HG03469 (cell line): ENCODE measurements at regions not wholly inside any gene's neighbourhood (a gene's known extent, or its start where the extent isn't known, plus 50 kb on each side); places are given as distances from the start of the nearest gene placed in this dataset.
A peak's percentile ranks its signal among the peaks of the same experiment; 100 is the strongest.

Source experiments
- ATAC-seq: cut with Tn5 transposase; IDR thresholded peaks from one replicate; pipeline ENCODE4 v1.9.1; 2021; ENCODE audit warnings: mild to moderate bottlenecking, moderate library complexity, moderate number of reproducible peaks; ENCODE audit not compliant: unreplicated experiment

DNA sequence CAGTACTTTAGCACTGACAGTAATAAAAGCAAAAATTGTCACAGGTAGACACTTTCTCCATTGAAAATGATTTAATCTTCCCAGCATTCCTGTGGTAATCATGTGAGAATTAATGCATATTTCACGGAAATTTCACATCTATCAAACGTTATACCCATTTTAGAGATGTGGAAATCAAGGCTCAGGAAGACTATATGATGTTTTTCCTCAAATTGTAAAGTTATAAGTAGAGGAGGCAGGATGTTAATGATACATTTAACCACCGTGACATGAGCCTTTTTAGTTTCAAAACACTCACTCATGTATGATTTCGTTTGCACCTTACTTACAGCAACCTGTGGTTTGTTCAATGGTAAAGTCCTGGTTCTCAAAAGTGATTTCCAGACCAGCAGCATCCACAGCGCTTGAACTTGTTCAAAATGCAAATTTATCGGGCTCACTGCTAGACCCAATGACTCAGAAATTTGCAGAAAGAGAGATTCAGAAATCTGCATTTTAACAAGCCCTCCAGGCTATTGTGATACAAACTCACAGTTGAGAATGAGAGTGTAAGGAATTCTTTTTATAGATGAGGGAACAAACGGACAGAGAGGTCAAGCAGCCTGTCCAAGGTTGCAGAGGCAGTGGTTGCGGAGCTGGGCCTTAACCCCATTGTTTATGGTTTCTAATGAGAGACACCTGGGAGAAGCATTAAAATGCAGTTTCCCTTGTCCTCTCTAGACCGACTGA lies 654.8 kb upstream of the TBX3 start:
- peak; percentile 54 for ATAC-seq

DNA sequence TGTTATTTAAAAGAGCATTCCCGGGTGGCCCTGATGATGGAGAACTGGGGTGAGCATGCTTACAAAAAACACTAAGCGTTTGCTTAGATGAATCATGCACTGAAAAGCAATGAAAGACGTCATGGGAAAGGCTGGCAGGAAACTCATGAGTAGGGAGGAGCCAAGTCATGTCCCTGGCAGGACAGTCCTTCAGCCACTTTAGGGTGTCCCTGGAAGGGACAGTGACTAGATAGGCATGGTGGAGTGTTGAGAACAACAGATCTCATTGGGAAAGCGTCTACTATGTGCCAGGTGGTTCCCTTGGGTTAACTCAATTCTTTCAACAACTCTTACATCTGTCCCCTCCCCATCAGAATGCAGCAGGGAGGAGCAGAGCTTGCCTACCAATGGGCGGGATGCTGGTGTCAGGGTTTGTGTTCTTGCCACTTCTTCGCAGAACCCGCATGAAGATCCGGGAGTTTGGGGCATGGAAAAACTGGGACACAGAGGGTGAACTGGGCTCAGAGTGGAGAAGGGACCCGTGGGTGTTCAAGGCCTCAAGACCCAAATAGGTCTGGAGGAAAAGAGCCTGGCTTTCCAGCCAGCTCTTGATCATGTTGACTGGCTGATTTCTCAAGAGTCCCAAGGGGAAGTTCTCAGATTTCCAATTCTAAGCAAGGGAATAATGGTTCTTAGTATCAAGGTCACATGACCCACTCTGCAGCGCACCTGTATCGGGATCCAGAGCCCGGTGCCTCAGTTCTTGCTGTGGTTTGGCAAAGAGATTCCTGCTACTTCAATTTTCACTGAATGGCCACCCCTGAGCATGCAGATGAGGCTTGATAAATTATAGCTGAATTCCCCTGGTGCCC lies 653.9 kb upstream of the TBX3 start:
- no peak for ATAC-seq

DNA sequence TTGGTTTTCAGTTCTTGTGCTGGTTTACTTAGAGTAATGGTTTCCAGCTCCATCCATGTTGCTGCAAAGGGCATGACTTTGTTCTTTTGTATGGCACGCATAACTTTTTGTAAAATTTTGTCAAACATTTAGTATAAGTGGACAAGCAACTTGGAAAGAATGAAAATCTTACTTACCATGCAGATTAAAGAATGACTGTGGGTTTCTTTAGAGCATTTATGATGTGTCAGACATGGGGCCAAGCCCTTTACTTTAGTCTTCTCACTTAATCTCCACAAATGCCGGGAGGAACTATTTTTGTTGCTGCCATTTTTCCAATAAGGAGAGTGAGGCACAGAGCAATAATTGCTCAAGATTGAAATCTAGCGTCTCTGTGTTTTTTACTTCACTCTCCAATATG lies 652.5 kb upstream of the TBX3 start:
- ATAC-seq: no peak

DNA sequence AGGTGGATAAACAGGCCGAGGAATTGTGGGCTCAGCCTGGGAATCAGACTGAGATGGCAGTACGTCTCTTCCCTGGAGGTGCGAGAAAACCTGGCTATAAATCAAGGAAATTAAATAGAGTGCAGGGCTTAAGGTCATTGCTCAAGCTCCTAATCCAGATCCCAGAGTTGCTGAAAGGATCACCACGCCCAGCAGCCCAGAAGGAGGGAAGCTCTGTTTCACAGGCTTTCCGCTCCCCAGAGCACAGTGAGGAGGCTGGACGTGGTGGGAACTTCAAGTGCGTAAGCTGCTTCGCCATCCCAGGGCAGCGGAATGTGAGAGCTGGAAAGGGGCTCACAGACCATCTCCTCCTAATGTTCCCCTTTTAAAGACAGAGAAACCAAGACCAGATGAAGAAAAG lies 651.6 kb upstream of the TBX3 start:
- no peak for ATAC-seq

DNA sequence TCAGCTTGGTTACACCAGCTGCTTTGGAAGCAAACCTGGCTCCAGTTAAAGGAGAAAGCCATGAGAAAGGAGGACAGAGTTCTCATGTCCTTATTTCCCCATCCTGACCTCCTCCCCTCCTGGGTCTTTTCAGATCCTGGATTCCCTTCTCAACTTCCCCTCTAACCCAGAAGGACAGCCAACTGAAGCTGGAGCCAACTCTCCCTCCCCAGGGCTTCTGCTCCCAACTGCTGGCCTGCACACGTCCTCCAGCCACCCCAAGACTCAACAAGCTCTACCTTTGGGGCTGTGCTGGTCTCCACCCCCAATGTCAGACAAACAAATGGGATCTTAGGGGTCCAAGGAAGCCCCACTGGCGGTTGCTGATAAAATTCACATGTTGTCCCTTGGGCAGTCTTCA lies 651.1 kb upstream of the TBX3 start:
- ATAC-seq: no peak

DNA sequence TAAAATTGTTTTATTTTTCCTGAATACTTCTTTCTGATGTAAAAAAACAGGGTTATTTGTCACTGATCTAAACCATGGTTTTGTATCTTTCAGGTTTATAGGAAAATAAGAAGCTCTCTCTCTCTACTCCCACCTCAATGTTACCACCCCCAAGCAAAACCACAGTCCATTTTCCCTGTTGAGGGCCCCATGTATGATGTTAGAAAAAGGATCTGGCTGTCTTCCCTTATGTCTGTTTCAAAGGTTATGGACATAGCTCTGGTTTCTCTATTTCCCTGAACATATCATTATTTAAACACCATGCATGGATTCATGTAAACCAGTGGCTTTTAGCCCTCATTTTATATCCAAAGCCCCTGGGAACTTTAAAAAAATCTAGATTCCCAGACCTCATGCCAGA lies 649.0 kb upstream of the TBX3 start:
- no peak for ATAC-seq

DNA sequence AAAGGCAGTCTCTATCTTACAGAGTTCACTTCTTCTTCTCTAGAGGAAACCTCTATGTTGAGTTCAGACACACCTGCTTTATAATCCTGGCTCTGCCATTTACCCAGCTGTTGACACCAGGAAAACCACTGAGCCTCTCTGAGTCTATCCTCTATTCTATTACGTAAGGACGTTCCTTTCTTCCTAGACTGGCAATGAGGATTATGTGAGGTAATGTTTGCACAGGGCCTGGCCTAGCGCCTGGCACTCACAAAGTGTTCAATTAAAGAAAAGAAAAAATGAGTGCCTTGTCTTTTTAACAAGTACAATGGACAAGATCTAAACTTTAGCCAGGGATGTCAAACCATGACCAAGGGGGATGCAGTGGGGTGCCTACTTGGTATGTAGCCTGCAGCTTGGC lies 641.9 kb upstream of the TBX3 start:
- no peak for ATAC-seq

DNA sequence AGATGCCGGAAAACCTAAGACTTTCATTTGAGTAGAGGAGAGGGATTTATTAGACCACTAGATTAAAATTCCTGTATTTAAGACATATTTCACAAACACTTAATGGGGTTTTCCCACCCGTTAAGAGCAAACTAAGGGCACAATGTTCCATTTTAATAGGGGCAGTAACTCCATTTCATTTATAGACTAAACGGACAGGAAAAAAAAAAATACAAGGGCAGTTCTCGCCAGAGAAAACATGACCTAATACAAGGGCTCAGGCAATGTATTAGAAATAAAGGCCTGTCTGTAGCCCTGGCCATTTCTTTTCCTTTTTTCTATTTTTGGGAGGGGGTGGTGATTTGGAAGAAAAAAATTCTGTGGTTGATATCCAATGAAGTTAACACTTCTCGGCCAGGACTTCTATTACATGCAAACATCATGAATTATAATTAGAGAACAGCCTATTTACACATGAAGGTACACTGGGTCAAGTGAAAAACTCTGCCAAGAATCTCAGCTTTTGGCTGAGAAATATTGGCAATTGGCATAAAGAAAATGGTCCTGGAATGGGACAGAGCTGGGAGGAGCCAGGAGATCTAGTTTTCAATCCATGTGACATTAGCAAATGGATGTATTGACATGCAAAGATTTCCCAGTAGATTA lies 641.1 kb upstream of the TBX3 start:
- no peak for ATAC-seq

DNA sequence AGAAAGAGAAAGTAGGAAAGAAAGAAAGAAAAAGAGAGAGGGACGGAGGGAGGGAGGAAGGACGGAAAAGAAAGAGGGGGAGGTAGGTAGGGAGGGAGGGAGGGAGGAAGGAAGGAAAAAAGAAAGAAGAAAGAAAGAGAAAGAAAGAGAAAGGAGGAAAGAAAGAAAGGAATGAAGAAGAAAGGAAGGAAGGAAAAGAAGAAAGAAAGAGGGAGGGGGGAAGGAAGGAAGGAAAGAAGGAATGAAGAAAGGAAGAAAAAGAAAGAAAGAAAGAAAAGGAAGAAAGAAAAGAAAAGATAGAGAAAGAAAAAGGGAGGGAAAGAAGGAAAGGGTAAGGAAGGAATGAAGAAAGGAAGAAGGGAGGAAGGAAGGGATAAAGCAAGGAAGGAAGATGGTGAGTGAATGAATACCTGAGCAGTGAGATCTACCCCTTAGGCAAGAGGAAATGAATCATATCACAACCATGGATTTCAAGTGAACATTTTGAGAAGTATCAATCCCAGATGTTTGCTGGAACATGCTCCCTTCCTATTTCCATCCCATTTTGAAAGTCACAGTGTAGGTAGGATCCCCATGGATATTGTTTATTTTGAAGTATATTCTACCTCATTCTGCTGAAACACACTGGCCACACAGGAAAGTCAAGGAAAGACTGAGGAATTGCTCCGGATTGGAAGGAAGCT lies 639.4 kb upstream of the TBX3 start:
- no peak for ATAC-seq

DNA sequence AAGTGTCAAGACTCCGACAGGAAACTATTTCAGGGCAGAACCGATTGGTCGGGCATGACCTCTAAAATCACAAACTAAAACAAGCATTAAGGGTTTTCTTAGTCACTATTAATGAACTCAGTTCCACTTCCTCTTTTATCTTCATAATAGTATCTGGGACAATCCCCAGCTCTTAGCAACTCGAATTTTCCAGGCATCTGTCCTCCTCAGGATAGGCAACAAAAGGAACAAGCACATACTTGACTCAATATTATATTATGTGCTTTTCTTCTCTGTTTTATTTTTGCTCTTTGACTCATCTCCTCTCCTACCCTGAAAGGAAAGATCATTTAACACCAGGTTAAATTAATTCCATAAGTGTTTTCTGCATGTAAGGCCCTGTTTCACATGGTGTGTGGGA lies 638.3 kb upstream of the TBX3 start:
- peak; percentile 83 for ATAC-seq

DNA sequence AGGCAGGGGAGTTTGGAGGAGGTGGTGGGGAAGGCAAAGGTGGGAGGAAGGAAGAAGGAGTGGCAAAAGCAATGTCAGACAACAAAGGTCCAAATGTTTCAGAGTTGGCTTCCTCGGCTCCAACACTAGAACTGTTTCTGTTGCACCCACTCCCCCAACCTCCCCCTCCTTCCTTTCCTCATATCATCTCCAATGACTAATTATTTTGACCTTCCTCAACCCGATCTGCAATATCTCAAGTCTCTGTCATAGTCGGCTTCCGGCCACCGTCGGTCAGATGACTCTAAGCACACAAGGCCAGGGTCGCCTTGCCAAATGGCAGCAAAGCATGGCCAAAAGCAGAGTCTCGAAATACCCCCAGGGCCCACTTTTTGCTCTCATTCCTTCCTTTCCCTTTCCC lies 637.0 kb upstream of the TBX3 start:
- ATAC-seq: no peak

DNA sequence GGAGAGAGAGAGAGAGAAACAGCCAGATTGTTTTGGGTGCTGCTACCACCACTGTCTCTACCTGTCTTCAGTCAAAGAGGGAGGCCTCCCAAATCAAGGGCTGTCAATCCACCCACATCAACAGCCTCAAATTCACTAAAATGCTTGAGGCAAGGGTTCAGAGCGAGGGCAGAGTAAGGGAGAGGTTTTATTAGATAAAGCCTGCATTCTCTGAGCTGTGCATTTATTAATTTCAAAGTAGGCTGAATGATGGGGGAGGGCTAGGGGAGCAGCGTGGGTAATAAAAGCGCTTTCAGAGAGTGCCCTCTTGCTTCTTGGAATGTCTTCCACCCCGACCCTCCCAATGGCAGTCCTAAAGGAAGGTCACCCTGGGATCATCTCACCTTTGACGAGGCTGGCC lies 636.5 kb upstream of the TBX3 start:
- ATAC-seq: no peak

DNA sequence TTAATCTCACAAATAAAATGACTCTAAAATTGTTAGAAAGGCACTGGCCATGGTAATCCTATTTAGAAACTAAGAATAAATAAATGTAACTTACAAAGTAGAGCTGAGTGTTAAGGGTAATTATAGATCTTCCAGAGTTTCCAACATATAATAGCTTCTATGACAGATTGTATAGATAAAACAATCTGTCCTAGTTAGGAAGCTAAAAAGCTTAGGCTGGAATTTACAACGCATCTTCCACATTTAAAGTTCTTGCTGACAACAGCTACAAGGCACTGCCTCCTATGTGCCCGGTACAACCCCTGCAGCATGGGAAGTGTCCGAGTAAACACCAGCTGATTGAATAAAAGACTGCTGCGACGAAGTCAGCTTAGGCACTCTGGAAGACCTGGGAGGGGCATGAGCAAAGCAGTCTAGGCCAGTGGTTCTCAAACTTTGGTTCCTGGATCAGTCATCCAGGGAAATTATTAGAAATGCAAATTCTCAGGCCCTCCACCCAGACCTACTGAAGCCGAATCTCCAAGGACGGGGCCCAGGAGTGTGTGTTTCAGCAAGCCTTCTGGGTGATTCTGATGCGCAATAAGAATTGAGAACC lies 635.6 kb upstream of the TBX3 start:
- no peak for ATAC-seq

DNA sequence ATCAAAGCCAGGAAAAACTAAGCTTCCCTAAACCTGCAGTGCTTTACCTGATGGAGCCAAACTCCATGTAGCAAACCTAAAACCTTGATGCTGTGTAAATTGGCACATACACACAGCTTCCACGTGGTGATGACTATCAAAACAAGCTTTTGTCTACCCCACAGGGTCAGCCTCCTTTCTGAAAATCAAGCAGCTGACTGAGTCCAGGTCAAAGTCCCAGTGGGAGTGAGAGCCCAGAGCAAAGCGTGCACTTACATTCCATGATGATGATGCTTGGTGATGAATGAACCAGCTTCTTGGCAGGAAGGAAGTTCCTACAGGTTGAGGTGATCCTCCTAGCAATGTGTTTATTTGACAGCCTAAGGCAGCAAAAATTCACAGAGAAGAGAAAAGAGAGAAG lies 630.0 kb upstream of the TBX3 start:
- no peak for ATAC-seq

DNA sequence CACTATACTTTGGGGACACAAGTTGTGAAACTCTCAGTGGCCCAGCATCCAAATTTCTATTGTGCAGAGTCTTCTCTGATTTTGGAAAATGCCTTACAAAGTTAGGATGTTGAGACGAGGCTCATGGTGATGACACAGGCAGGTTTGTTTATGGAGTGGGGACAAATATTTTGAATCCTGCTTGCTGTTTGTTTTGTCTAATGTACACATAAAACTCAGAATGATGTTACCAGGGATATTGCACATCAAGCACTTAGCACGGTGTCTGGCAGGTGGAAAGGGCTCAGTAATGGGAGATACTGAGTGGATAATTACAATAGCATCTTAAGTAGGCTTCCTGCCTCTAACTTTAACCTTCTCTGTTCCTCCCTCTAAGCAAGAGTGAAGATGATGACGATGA lies 628.9 kb upstream of the TBX3 start:
- no peak for ATAC-seq

DNA sequence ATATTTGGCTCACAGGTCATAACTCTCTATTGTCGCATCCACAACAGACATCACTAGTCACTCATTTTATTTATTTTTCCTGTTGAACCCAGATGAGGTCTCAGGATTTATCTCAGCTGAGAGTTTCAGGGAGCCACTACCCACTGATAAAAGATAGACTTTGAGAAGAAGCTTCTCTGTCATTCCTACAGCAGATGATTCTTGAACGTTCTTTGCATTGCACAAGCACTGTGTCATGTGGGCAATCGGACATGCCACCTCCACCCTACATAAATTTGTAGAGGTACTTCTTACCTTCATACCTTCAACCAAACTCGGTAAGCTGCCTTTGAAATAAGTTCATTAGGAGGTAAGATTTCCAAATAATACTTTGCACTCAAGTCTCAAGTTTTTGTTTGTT lies 627.9 kb upstream of the TBX3 start:
- no peak for ATAC-seq

DNA sequence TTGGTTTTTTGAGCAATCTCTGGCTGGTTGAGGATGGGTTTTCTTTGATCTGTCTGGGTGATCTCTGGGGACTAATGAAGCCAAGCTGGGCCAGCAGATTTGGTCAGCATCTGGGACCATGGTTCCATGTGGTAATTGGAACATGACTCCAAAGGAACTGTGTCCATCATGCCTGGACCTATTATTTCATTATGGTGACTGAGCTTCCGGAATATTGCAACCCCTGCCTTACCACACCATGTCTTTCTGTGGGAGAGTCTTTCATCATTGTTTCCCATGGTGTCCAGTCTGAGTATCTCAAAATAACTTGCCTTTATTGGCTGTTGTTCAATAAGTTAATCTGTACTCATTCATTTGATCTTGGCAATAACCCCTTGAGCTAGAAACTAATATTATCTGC lies 624.9 kb upstream of the TBX3 start:
- ATAC-seq: no peak

DNA sequence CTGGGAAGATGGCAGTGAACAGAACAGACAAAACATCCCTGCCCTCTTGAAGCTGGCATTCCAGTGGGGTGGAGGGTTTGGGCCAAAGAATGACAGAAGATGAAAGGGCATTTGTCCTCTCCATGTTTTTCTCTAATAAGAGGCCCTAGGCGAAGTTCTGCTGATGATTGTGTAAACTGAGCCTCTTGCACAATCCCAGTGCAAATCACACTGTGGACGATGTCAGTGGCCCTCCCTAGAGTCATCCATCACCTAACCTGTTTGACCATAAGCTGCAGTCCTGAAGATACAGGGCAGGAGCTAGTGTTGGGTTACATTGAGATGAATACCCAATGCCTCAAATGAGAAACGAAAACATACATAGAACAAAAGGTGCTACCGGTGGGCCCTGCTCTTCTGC lies 622.4 kb upstream of the TBX3 start:
- ATAC-seq: no peak

DNA sequence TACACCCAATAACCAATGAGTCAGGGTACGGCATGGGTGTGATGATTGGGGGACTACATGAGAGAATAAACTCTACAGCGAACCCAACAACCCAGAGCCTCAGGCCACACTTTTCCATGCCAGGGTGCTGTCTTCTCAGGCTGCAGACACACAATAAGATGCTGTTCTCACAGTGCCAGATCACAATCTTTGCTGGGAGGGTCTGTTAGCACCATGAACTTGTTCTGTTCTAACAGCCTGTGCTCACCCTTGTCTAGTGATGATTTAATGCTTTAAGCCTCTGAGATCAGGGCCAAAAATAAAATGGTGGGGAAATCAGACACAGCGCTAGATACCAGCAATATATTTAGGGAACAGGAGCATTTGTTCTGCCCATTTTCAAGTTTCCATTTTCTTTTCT lies 621.9 kb upstream of the TBX3 start:
- no peak for ATAC-seq

DNA sequence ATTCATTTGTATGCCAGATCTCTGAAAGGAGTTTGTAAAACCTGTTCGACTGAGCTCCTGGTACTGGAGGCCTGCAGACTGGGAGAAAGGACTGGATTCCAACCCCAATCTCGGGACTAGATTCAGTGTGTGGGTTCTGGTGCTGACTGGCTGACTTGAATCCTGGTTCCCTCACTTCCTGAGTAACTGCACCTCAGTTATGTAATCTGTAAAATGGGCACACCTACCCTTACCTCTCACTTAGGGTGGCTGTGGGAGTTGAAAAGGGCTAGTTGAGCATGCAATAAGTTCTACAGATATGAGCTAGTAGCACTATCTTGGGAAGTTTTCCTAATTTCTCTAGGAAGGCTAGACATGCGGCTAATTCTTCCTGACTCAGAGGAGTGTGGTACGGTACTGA lies 621.3 kb upstream of the TBX3 start:
- ATAC-seq: no peak

DNA sequence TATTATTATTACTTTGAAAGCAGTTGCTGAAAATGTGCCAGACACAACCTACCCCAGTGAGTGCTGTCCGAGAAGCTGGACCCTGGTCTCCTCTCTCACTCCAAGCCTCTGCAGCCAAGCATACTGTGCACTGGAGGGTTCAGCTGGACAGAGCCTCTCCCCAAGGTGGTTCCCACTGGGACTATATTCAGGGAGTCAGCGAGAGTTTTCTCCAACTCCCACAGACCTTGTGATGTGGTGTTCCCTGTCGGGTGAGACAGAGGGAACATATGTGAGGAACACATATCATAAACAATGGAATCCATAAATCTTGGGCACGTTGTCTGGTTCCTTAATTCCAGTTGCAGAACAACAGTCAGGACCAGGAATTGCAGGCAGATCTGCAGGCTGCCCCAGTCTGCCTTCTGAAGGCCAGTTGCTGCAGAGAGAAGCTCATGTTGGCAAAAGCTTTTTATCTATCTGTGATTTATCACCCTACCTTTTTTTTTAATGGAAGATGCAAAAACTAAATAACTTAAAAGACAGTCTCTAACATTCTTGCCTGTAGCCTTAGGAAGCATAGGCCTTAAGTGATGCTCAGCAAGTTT lies 619.8 kb upstream of the TBX3 start:
- no peak for ATAC-seq
